CD8-positive, alpha-beta memory T cell (primary cell): ENCODE measurements at regions not wholly inside any gene's neighbourhood (a gene's known extent, or its start where the extent isn't known, plus 50 kb on each side); places are given as distances from the start of the nearest gene placed in this dataset.

Experiments used
- CTCF ChIA-PET: fragments of 350-600 bp; sonication (Branson Sonifier 250); formaldehyde crosslinking; loops from one replicate; lab custom pipeline; 2021; ENCODE audit warnings: antibody characterized with exemption; lab: Charles Lee
- POLR2A ChIA-PET: fragments of 350-600 bp; sonication (Branson Sonifier 250); formaldehyde crosslinking; loops from one replicate; lab custom pipeline; 2021; ENCODE audit warnings: antibody characterized with exemption; lab: Charles Lee
- DNase-seq, 5 donors: peaks; one replicate each; pipeline versions ENCODE4 v3.0.0 to v3.0.0-alpha.2; 2020 to 2022; ENCODE audit warnings: mixed read lengths in 1 of 5
- H3K27ac ChIP-seq: one replicate; pipeline ENCODE4 v1.7.0; 2013; ENCODE audit warnings: low read depth, mild to moderate bottlenecking, low read length, moderate library complexity
- H3K27me3 ChIP-seq: 2 replicates; pipeline ENCODE4 v1.7.0; 2013; ENCODE audit warnings: low read length, mild to moderate bottlenecking; ENCODE audit not compliant: insufficient read depth, poor library complexity, severe bottlenecking
- H3K36me3 ChIP-seq: 2 replicates; pipeline ENCODE4 v1.7.0; 2013; ENCODE audit warnings: mild to moderate bottlenecking, low read length, moderate library complexity; ENCODE audit not compliant: insufficient read depth
- H3K4me1 ChIP-seq: 2 replicates; pipeline ENCODE4 v1.7.0; 2013; ENCODE audit warnings: mild to moderate bottlenecking, low read length, moderate library complexity; ENCODE audit not compliant: insufficient read depth
- H3K4me3 ChIP-seq: 2 replicates; pipeline ENCODE4 v1.7.0; 2013; ENCODE audit warnings: mild to moderate bottlenecking, low read length
- H3K9me3 ChIP-seq: 2 replicates; pipeline ENCODE4 v1.7.0; 2013; ENCODE audit warnings: mild to moderate bottlenecking, low read length
- H3K27ac Mint-ChIP-seq, 8 donors: one replicate each; pipeline ENCODE4 v1.8.0; 2020 to 2021; ENCODE audit warnings: mixed read lengths in 8 of 8, mild to moderate bottlenecking in 6 of 8, inconsistent platforms in 3 of 8, moderate library complexity in 3 of 8
- H3K27me3 Mint-ChIP-seq, 2 donors: one replicate each; pipeline ENCODE4 v1.8.0; 2020 to 2021; ENCODE audit warnings: mixed read lengths in 2 of 2, mild to moderate bottlenecking in 1 of 2, moderate library complexity in 1 of 2
- H3K36me3 Mint-ChIP-seq, 3 donors: one replicate each; pipeline ENCODE4 v1.8.0; 2020 to 2021; ENCODE audit warnings: mixed read lengths in 3 of 3, inconsistent platforms in 1 of 3, mild to moderate bottlenecking in 1 of 3
- H3K4me1 Mint-ChIP-seq, 3 donors: one replicate each; pipeline ENCODE4 v1.8.0; 2020 to 2021; ENCODE audit warnings: mixed read lengths in 3 of 3, inconsistent platforms in 1 of 3, mild to moderate bottlenecking in 1 of 3
- H3K4me3 Mint-ChIP-seq, 7 donors: one replicate each; pipeline ENCODE4 v1.8.0; 2020 to 2021; ENCODE audit warnings: mixed read lengths in 7 of 7, mild to moderate bottlenecking in 6 of 7, moderate library complexity in 4 of 7, inconsistent platforms in 2 of 7
- H3K9me3 Mint-ChIP-seq, 5 donors: one replicate each; pipeline ENCODE4 v1.8.0; 2020 to 2022; ENCODE audit warnings: mixed read lengths in 5 of 5, mild to moderate bottlenecking in 3 of 5, moderate library complexity in 2 of 5, inconsistent platforms in 1 of 5

DNA sequence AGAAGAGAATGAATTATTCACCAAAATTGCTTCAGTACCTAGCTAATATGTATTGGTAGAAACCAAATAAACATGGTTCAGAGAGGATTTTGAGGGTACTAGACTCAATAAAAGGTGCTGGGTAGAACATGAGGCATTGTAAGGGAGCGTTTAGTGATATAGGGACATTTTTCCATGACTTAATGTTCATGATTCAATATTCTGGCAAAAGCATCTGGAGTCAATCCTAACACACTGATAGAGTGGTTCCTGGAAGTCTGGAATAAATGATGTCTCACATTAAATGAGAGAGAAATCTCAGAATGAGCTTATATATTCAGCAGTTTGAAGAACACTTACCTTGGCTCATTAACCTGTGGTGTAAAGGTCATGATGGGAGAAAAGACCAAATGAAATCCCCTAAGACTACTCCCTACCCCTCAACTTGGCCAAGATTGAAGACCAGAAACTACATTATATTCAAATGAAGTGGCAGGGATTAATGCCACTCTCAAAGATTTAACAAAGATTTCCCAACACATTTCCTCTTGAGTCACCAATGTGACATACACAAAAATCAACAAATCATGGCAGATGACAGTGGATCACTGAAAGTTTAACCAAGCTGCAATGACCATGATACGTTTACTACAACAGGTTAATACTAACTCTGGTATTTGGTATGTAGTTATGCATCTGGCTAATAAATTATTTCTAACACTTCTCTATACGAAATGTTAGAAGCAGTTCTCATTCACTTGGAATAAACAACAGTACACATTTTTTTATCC is 309.5 kb downstream of the SATB2 start:
- no peak overlapping the region for H3K4me3 Mint-ChIP-seq
- Histone ChIP-seq H3K4me3 (no peak overlapping the region), H3K36me3 (no peaks in the 10 kb centered on the region), H3K27me3 (no peaks in the 10 kb centered on the region), H3K27ac (no peak overlapping the region), H3K9me3 (no peaks in the 10 kb centered on the region), H3K4me1 (no peaks in the 10 kb centered on the region)
- H3K27me3 Mint-ChIP-seq: peaks cover 0 to 1% of the 10 kb centered on the region in 2 donors
- no peak overlapping the region for H3K27ac Mint-ChIP-seq
- POLR2A ChIA-PET: no interaction called here
- no peaks in the 10 kb centered on the region for H3K36me3 Mint-ChIP-seq
- CTCF ChIA-PET: no interaction called here
- H3K9me3 Mint-ChIP-seq: peaks cover 0 to 6% (median under 1%) of the 10 kb centered on the region in 5 donors
- no peak for DNase-seq
- H3K4me1 Mint-ChIP-seq: no peaks in the 10 kb centered on the region

DNA sequence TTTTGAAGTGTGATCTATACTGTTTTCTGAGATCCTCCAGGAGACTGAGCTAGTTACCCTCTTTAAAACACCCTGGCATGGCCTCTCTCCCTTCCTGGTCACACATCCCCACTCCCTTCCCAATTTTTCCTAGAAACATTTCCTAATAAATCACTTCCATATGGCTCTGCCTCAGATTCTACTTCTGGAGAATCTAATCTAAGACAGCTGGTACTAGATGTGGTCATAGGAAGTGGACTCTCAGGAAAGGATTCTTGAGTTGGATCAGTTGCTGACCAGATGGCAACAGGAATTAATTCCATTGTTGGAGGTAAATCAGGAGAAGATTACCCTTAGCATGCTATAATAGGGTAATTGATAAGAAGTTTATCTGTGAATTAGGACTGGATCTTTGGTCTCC is 310.5 kb downstream of the SATB2 start:
- no peaks in the 10 kb centered on the region for H3K27me3 ChIP-seq
- CTCF ChIA-PET: no interaction called here
- Mint-ChIP-seq H3K36me3 (no peaks in the 10 kb centered on the region), H3K27me3 (peaks cover 0 to 1% of the 10 kb centered on the region in 2 donors), H3K4me3 (no peak overlapping the region), H3K4me1 (no peaks in the 10 kb centered on the region), H3K9me3 (peaks cover 0 to 5% (median 0%) of the 10 kb centered on the region in 5 donors), H3K27ac (no peak overlapping the region)
- no peak overlapping the region for H3K27ac ChIP-seq
- H3K4me3 ChIP-seq: no peak overlapping the region
- POLR2A ChIA-PET: no interaction called here
- H3K4me1 ChIP-seq: no peaks in the 10 kb centered on the region
- no peak for DNase-seq
- H3K9me3 ChIP-seq: no peaks in the 10 kb centered on the region
- no peaks in the 10 kb centered on the region for H3K36me3 ChIP-seq

DNA sequence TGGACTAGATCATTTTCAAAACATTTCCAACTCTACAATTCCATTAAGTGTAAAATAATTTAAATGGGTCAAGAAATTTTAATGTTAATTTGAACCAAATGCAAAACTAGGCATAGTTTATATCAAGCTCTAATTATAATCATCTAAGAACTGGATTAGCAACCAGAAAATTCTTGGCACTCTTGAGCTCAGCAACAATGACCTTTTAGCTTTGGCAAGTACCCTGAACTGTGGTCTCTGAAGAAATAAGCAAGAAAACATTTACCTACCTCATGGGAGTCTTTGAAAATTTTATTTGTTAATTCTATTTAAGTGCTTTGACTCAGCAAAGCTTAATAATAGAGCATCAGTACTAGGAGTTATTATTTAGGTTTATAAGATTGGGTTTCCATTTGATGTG is 313.2 kb downstream of the SATB2 start:
- H3K27me3 Mint-ChIP-seq: no peaks in the 10 kb centered on the region
- H3K4me1 Mint-ChIP-seq: no peaks in the 10 kb centered on the region
- no peaks in the 10 kb centered on the region for H3K36me3 Mint-ChIP-seq
- Histone ChIP-seq H3K27ac (no peak overlapping the region), H3K36me3 (no peaks in the 10 kb centered on the region), H3K27me3 (no peaks in the 10 kb centered on the region), H3K4me3 (no peak overlapping the region), H3K4me1 (no peaks in the 10 kb centered on the region), H3K9me3 (no peaks in the 10 kb centered on the region)
- H3K27ac Mint-ChIP-seq: no peak overlapping the region
- ChIA-PET CTCF (no interaction called here), POLR2A (no interaction called here)
- peaks cover 0 to 4% (median 2%) of the 10 kb centered on the region in 5 donors for H3K9me3 Mint-ChIP-seq
- no peak overlapping the region for H3K4me3 Mint-ChIP-seq
- no peak for DNase-seq

DNA sequence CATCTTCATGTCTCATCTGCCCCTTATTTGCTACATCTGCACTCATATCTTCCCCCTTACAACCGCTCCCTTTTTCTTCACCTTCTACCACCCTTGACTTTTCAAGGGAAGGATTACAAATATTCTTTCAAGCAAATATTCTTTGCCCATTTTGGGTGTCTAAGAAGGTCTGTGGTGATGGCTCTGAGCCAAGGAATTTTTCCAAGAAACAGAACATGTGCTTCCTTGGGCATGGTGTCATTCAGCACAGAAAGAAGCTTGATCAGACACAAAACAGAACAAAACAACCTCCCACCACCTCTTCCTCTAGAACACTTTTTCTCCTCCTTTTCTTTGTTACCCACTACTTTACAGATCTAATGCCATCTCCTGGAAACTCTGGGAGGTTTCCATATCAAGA is 313.7 kb downstream of the SATB2 start:
- no peaks in the 10 kb centered on the region for H3K27me3 ChIP-seq
- H3K4me1 ChIP-seq: no peaks in the 10 kb centered on the region
- no peak for DNase-seq
- H3K36me3 Mint-ChIP-seq: no peaks in the 10 kb centered on the region
- no peak overlapping the region for H3K27ac Mint-ChIP-seq
- ChIA-PET CTCF (no interaction called here), POLR2A (no interaction called here)
- no peaks in the 10 kb centered on the region for H3K9me3 ChIP-seq
- no peaks in the 10 kb centered on the region for H3K4me1 Mint-ChIP-seq
- H3K4me3 ChIP-seq: no peak overlapping the region
- H3K27me3 Mint-ChIP-seq: no peaks in the 10 kb centered on the region
- peaks cover 0 to 4% (median 2%) of the 10 kb centered on the region in 5 donors for H3K9me3 Mint-ChIP-seq
- no peak overlapping the region for H3K27ac ChIP-seq
- H3K36me3 ChIP-seq: no peaks in the 10 kb centered on the region
- H3K4me3 Mint-ChIP-seq: no peak overlapping the region

DNA sequence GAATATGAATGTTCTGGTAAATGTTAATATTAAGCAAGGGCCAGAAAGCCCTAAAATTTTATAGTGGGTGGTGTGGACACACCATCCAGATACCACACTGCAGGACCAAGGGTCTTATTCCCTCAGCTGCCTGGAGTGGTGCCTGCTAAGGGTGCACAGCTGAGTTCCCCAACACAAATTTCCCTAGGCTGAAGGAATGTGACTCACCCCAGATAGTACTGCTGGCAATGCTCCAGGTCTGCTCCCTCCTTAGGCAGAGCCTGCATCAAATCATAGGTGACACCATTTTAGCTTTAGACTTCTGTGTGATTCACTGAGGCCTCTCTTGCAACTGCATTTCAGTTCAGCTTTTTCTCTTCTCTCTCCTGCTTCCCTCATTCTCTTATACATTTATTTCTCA is 321.1 kb downstream of the SATB2 start:
- Mint-ChIP-seq H3K9me3 (peaks cover 0 to 10% (median 4%) of the 10 kb centered on the region in 5 donors), H3K27me3 (no peaks in the 10 kb centered on the region), H3K4me3 (no peak overlapping the region), H3K27ac (no peak overlapping the region), H3K36me3 (no peaks in the 10 kb centered on the region), H3K4me1 (no peaks in the 10 kb centered on the region)
- no peaks in the 10 kb centered on the region for H3K9me3 ChIP-seq
- POLR2A ChIA-PET: no interaction called here
- H3K27ac ChIP-seq: no peak overlapping the region
- H3K36me3 ChIP-seq: no peaks in the 10 kb centered on the region
- CTCF ChIA-PET: no interaction called here
- H3K4me3 ChIP-seq: no peak overlapping the region
- no peaks in the 10 kb centered on the region for H3K27me3 ChIP-seq
- H3K4me1 ChIP-seq: no peaks in the 10 kb centered on the region
- no peak for DNase-seq

DNA sequence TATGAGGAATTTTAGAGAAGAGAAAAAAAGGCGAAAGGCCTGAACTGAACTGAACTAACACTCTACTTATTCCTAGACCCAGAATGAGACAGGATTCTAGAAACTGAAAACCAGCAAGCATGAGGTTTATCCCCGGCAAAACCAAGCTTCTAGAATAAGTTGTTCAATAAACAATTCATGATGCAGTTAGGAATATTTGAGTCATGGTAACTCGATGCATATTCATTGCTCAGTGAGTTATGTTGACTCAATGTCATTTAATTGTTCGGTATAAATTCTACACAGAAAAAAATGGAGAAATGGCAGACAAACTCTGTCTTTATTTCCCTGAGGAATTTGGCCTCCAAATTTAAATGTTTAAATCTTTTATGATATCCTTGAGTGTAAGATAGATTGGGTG is 321.5 kb downstream of the SATB2 start:
- ChIA-PET POLR2A (no interaction called here), CTCF (no interaction called here)
- Mint-ChIP-seq H3K9me3 (peaks cover 0 to 10% (median 4%) of the 10 kb centered on the region in 5 donors), H3K4me1 (no peaks in the 10 kb centered on the region), H3K4me3 (no peak overlapping the region), H3K27ac (no peak overlapping the region), H3K36me3 (no peaks in the 10 kb centered on the region), H3K27me3 (no peaks in the 10 kb centered on the region)
- H3K9me3 ChIP-seq: no peaks in the 10 kb centered on the region
- no peak overlapping the region for H3K27ac ChIP-seq
- no peaks in the 10 kb centered on the region for H3K4me1 ChIP-seq
- H3K27me3 ChIP-seq: no peaks in the 10 kb centered on the region
- no peak for DNase-seq
- no peak overlapping the region for H3K4me3 ChIP-seq
- no peaks in the 10 kb centered on the region for H3K36me3 ChIP-seq

DNA sequence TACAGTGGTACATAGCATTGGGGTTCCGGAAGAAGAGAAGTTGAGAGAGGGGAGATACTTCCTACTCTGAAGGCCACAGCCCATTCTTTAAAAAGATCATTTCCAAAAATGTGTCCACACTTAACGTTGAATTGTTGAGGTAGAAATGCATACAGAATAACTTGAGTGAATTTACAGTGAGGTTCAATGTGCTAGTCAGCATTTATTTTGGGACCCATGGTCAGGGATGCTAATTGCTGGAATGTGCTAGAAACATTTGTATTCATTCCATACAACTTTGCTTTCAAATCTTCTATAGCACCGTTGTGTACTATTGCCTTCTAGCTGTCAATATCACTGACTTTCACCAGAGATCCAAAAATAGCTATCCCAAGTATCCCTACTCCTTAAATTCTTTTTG is 325.9 kb downstream of the SATB2 start:
- ChIA-PET CTCF (no interaction called here), POLR2A (no interaction called here)
- H3K4me3 Mint-ChIP-seq: no peak overlapping the region

DNA sequence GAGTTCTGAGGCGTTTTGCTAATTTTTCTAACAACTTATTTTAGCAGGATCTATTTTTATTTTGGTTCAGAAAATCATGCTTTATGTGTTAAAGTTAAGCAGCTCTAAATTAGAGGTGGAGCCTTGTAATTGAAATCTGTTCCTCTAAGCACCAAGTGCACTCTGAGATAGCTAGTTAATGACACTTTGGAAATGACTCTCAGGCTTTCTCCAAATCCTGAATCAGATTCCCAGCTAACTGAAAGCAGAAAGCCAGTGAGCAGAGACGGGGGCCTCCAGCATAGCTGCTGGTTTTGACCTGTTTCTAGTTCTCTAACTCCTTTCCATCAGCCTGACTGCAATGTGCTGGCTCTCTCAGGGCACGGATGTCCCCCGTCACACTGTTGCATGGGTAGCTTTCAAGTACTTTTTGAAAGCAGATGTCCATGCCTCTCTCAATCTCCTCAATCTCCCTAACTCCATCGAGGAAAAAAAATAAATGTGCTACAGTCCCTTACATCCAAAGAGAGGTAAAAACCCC is 326.5 kb downstream of the SATB2 start:
- no peaks in the 10 kb centered on the region for H3K27me3 ChIP-seq
- Mint-ChIP-seq H3K4me1 (no peaks in the 10 kb centered on the region), H3K9me3 (peaks cover 0 to 4% (median 0%) of the 10 kb centered on the region in 5 donors), H3K27ac (no peak overlapping the region), H3K4me3 (no peak overlapping the region), H3K36me3 (no peaks in the 10 kb centered on the region), H3K27me3 (no peaks in the 10 kb centered on the region)
- DNase-seq: no peak
- no peak overlapping the region for H3K27ac ChIP-seq
- H3K4me1 ChIP-seq: no peaks in the 10 kb centered on the region
- H3K36me3 ChIP-seq: no peaks in the 10 kb centered on the region
- ChIA-PET POLR2A (no interaction called here), CTCF (no interaction called here)
- no peaks in the 10 kb centered on the region for H3K9me3 ChIP-seq
- no peak overlapping the region for H3K4me3 ChIP-seq

More for the DNA sequence above, 325.9 kb downstream of the SATB2 start:
- H3K27ac Mint-ChIP-seq: no peak overlapping the region
- H3K4me1 ChIP-seq: no peaks in the 10 kb centered on the region
- H3K27ac ChIP-seq: no peak overlapping the region
- no peaks in the 10 kb centered on the region for H3K27me3 Mint-ChIP-seq
- H3K4me3 ChIP-seq: no peak overlapping the region
- peaks cover 0 to 5% (median 0%) of the 10 kb centered on the region in 5 donors for H3K9me3 Mint-ChIP-seq
- no peaks in the 10 kb centered on the region for H3K36me3 Mint-ChIP-seq
- no peaks in the 10 kb centered on the region for H3K9me3 ChIP-seq
- H3K4me1 Mint-ChIP-seq: no peaks in the 10 kb centered on the region
- DNase-seq: no peak
- no peaks in the 10 kb centered on the region for H3K36me3 ChIP-seq
- H3K27me3 ChIP-seq: no peaks in the 10 kb centered on the region
